ENCODE measurements at regions not wholly inside any gene's neighbourhood (a gene's known extent, or its start where the extent isn't known, plus 50 kb on each side); places are given as distances from the start of the nearest gene placed in this dataset.

- TF ChIP-seq, protein P1, sequence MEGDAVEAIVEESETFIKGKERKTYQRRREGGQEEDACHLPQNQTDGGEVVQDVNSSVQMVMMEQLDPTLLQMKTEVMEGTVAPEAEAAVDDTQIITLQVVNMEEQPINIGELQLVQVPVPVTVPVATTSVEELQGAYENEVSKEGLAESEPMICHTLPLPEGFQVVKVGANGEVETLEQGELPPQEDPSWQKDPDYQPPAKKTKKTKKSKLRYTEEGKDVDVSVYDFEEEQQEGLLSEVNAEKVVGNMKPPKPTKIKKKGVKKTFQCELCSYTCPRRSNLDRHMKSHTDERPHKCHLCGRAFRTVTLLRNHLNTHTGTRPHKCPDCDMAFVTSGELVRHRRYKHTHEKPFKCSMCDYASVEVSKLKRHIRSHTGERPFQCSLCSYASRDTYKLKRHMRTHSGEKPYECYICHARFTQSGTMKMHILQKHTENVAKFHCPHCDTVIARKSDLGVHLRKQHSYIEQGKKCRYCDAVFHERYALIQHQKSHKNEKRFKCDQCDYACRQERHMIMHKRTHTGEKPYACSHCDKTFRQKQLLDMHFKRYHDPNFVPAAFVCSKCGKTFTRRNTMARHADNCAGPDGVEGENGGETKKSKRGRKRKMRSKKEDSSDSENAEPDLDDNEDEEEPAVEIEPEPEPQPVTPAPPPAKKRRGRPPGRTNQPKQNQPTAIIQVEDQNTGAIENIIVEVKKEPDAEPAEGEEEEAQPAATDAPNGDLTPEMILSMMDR (IDR thresholded peaks at IDR 0.05): peak in 3 of 4 experiments; percentile 47 to 62 (median 60)
- TF ChIP-seq POLR2A (IDR thresholded peaks at IDR 0.05): no peak
Measured at GRCh38 chr2:226215902-226216503, 583.6 kb downstream of the IRS1 start.
